Ovary (tissue), 7 donors: ENCODE measurements at regions not wholly inside any gene's neighbourhood (a gene's known extent, or its start where the extent isn't known, plus 50 kb on each side); places are given as distances from the start of the nearest gene placed in this dataset.
A peak's percentile ranks its signal among the peaks of the same experiment; 100 is the strongest.

Source experiments
- DNase-seq, 5 donors: peaks; one replicate each; pipeline ENCODE4 v3.0.0-alpha.2; 2019 to 2020
- H3K27ac ChIP-seq, 2 donors: fragments of 200-600 bp; one replicate each; pipeline versions ENCODE4 v1.5.1 to v1.8.0; 2019 to 2022
- H3K27me3 ChIP-seq: fragments of 200-600 bp; one replicate; pipeline ENCODE4 v1.8.0; 2022
- H3K36me3 ChIP-seq: fragments of 200-600 bp; sonication (generic); one replicate; pipeline ENCODE4 v1.5.1; 2019
- H3K4me1 ChIP-seq: one replicate; pipeline ENCODE4 v1.8.1; 2013; ENCODE audit warnings: mild to moderate bottlenecking, moderate library complexity; ENCODE audit not compliant: insufficient read depth
- H3K4me3 ChIP-seq: fragments of 200-600 bp; sonication (generic); one replicate; pipeline ENCODE4 v1.5.1; 2017
- H3K9me3 ChIP-seq, 2 donors: fragments of 200-600 bp in 1 of 2; sonication (generic) in 1 of 2; one replicate each; pipeline versions ENCODE4 v1.5.1 to v1.8.1; 2013 to 2019; ENCODE audit warnings: mild to moderate bottlenecking in 1 of 2, moderate library complexity in 1 of 2
- CTCF ChIP-seq, 3 donors: fragments of 450-650 bp in 2 of 3; fragments of 200-600 bp in 1 of 3; IDR thresholded peaks; one replicate each; pipeline versions ENCODE4 v1.5.1 to v1.8.0; 2016 to 2022; ENCODE audit warnings: antibody characterized with exemption in 3 of 3, mild to moderate bottlenecking in 1 of 3
- EP300 ChIP-seq: sonication (generic); formaldehyde crosslinking; IDR thresholded peaks from one replicate; pipeline ENCODE4 v1.6.1; 2017; ENCODE audit warnings: antibody characterized with exemption
- POLR2A ChIP-seq: fragments of 450-650 bp; IDR thresholded peaks from one replicate; pipeline ENCODE4 v1.6.1; 2017; ENCODE audit warnings: antibody characterized with exemption, mild to moderate bottlenecking, moderate library complexity
- WGBS, 3 donors: extraction: QIAGEN DNeasy Blood & Tissue Kit in 1 of 3; methylation state at CpG; one replicate each; pipeline versions ENCODE4 v1.1.5 to v1.1.7; 2013 to 2017; 5-methylcytosine and 5-hydroxymethylcytosine counted together
- intact Hi-C, 4 donors: fragments of 100-400 bp; cut with DNase I; formaldehyde crosslinking; loops; one replicate each; pipeline versions ENCODE4 v1.11.0 to v1.15.1; 2022 to 2023
- donor health status: DM: no; HTN: no; CAD: no; lungs with moderate emphysema.
- donor health status: DM: no; HTN: no; CAD: no.
- donor health status: Bipolar disorder and iron deficiency.
- donor health status: DM: no; HTN: no; CAD: no.
- donor health status: DM: yes; HTN: yes; CAD: no.

GRCh38 chr17:5705081-5705875 lies 121.0 kb upstream of the NLRP1 start:
- 43 to 48% (median 43%) methylated on average over 12 of the region's 12 CpGs for WGBS, 3 donors
- intact Hi-C loops: loop anchor here in 1 of 4 donors (5.0 kb wide), 1 partner anchor 118 kb away; no protein-coding TSS in a partner anchor
- no peaks in the 10 kb centered on the region for H3K27me3 ChIP-seq

GRCh38 chr17:5705876-5706576 lies 121.7 kb upstream of the NLRP1 start:
- intact Hi-C loops: loop anchor here in 1 of 4 donors (5.0 kb wide), 1 partner anchor 119 kb away; no protein-coding TSS in a partner anchor
- WGBS, 3 donors: 88 to 93% (median 90%) methylated on average over 10 of the region's 10 CpGs
- H3K9me3 ChIP-seq: no peaks in the 10 kb centered on the region
- DNase-seq: no peak
- H3K27me3 ChIP-seq: no peaks in the 10 kb centered on the region
- no peaks in the 10 kb centered on the region for H3K36me3 ChIP-seq
- no peak for TF ChIP-seq POLR2A
- TF ChIP-seq EP300: no peak
- no peak for TF ChIP-seq CTCF (IDR thresholded peaks at IDR 0.05)
- H3K4me3 ChIP-seq: no peak overlapping the region
- H3K27ac ChIP-seq: no peak overlapping the region
- no peaks in the 10 kb centered on the region for H3K4me1 ChIP-seq

More at GRCh38 chr17:5705081-5705875, 121.0 kb upstream of the NLRP1 start:
- H3K27ac ChIP-seq: no peak overlapping the region
- no peaks in the 10 kb centered on the region for H3K36me3 ChIP-seq
- H3K4me3 ChIP-seq: no peak overlapping the region
- no peaks in the 10 kb centered on the region for H3K9me3 ChIP-seq
- H3K4me1 ChIP-seq: no peaks in the 10 kb centered on the region
- TF ChIP-seq POLR2A (no peak), CTCF (IDR thresholded peaks at IDR 0.05) (no peak), EP300 (no peak)
- no peak for DNase-seq

- Histone ChIP-seq H3K4me1 (no peaks in the 10 kb centered on the region), H3K9me3 (no peaks in the 10 kb centered on the region), H3K27ac (no peak overlapping the region), H3K27me3 (no peaks in the 10 kb centered on the region), H3K4me3 (no peak overlapping the region), H3K36me3 (no peaks in the 10 kb centered on the region)
- intact Hi-C loops: loop anchor here in 1 of 4 donors (5.0 kb wide), 1 partner anchor 119 kb away; no protein-coding TSS in a partner anchor
- DNase-seq: peak; percentile 43 to 75 (median 51)
- WGBS, 3 donors: 22 to 33% (median 25%) methylated on average over 8 of the region's 8 CpGs
- TF ChIP-seq EP300 (no peak), POLR2A (no peak), CTCF (IDR thresholded peaks at IDR 0.05) (peak in 1 of 3 donors; percentile 14)
Observed at GRCh38 chr17:5706577-5707210, 122.4 kb upstream of the NLRP1 start.

GRCh38 chr17:5707482-5707881 lies 123.2 kb upstream of the NLRP1 start:
- no peak for DNase-seq
- WGBS, 3 donors: 89 to 94% (median 92%) methylated on average over 5 of the region's 5 CpGs
- H3K9me3 ChIP-seq: no peaks in the 10 kb centered on the region
- intact Hi-C loops: loop anchor here in 1 of 4 donors (5.0 kb wide), 1 partner anchor 120 kb away; no protein-coding TSS in a partner anchor
- H3K27ac ChIP-seq: no peak overlapping the region
- no peaks in the 10 kb centered on the region for H3K27me3 ChIP-seq
- H3K4me3 ChIP-seq: no peak overlapping the region
- no peaks in the 10 kb centered on the region for H3K4me1 ChIP-seq
- H3K36me3 ChIP-seq: no peaks in the 10 kb centered on the region
- TF ChIP-seq CTCF (IDR thresholded peaks at IDR 0.05): no peak
- no peak for TF ChIP-seq POLR2A
- no peak for TF ChIP-seq EP300
